ENCODE measurements at regions not wholly inside any gene's neighbourhood (a gene's known extent, or its start where the extent isn't known, plus 50 kb on each side); places are given as distances from the start of the nearest gene placed in this dataset.

DNA sequence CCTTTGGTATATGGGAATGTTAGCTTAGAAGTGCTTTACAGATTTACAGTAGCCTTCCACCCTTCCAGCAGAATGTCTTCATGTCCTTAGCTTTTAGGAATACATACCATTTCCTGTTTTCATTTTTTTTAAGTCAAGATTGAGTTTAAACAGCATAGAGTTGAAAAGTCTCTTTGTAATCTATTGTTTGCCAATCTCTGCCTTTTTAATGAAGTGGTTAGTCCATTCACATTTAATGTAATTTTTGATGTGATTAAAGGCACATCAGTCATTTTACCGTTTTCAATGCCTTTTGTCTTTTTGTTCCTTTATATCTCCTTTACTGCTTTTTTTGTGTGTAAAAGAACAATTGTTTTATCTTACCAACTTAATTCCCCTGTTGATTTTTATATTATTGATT lies 233.4 kb upstream of the SMIM21 start:
- Histone ChIP-seq H3K4me3 (no peak overlapping the region), H3K4me1 (no peaks in the 10 kb centered on the region), H3K27ac (no peak overlapping the region), H3K27me3 (no peaks in the 10 kb centered on the region), H3K36me3 (no peaks in the 10 kb centered on the region), H3K9me3 (peaks cover 0 to 27% of the 10 kb centered on the region in 2 donors)
- intact Hi-C loops (cut with DNase I), result no loop called here
- TF ChIP-seq, protein P1, sequence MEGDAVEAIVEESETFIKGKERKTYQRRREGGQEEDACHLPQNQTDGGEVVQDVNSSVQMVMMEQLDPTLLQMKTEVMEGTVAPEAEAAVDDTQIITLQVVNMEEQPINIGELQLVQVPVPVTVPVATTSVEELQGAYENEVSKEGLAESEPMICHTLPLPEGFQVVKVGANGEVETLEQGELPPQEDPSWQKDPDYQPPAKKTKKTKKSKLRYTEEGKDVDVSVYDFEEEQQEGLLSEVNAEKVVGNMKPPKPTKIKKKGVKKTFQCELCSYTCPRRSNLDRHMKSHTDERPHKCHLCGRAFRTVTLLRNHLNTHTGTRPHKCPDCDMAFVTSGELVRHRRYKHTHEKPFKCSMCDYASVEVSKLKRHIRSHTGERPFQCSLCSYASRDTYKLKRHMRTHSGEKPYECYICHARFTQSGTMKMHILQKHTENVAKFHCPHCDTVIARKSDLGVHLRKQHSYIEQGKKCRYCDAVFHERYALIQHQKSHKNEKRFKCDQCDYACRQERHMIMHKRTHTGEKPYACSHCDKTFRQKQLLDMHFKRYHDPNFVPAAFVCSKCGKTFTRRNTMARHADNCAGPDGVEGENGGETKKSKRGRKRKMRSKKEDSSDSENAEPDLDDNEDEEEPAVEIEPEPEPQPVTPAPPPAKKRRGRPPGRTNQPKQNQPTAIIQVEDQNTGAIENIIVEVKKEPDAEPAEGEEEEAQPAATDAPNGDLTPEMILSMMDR (IDR thresholded peaks at IDR 0.05), result no peak
- no peak for DNase-seq
- ATAC-seq, result no peak

DNA sequence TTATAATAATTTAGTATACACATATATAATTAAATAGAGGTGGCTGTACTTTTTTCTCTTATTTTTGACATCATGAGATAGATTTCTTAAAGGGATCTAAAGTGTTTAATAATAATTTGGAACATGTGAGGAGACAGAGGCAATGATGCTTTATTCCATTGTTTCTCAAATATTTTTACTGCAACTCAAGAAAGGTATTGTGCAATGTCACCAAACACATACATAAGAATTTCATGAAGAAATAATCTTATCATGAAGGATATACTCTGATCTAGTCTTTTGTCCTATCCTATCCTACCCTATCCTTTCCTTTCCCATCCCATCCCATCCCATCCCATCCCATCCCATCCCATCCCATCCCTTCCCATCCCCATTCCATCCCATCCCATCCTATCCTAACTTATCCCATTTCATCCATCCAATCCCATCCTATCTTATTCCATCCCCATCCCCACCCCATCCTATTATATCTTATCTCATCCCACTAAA lies 232.1 kb upstream of the SMIM21 start:
- Histone ChIP-seq H3K27ac (no peak overlapping the region), H3K9me3 (peaks cover 0 to 27% of the 10 kb centered on the region in 2 donors), H3K4me1 (no peaks in the 10 kb centered on the region), H3K27me3 (no peaks in the 10 kb centered on the region), H3K4me3 (no peak overlapping the region), H3K36me3 (no peaks in the 10 kb centered on the region)
- TF ChIP-seq, protein P1 (IDR thresholded peaks at IDR 0.05), result no peak
- DNase-seq, result no peak
- intact Hi-C loops (cut with DNase I), result no loop called here
- no peak for ATAC-seq

DNA sequence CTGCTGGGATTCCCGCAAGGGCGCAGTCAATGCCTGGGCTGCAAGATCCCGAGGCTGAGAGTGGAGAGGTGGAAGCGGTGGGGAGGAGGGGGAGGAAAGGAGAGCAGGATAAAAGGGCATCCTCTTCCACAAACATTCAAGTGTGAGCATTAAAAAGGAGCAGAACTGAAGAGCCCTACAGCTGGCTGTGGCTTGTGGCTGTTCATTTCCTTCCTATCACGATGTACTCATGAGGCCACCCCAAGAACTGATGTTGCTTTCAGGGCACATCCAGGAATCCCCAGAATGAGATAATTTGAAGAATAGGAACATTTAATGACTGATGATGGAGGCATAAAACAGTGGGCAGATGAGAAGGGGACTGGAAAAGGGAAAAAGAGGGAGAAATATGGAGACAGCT lies 230.8 kb upstream of the SMIM21 start:
- H3K27me3 ChIP-seq, result no peaks in the 10 kb centered on the region
- intact Hi-C loops (cut with DNase I), result no loop called here
- TF ChIP-seq, protein P1 (IDR thresholded peaks at IDR 0.05), result no peak
- no peaks in the 10 kb centered on the region for H3K4me1 ChIP-seq
- ATAC-seq, result no peak
- no peak for DNase-seq
- H3K4me3 ChIP-seq, result no peak overlapping the region
- H3K27ac ChIP-seq, result no peak overlapping the region
- H3K9me3 ChIP-seq, result peaks cover 0 to 27% of the 10 kb centered on the region in 2 donors
- no peaks in the 10 kb centered on the region for H3K36me3 ChIP-seq

DNA sequence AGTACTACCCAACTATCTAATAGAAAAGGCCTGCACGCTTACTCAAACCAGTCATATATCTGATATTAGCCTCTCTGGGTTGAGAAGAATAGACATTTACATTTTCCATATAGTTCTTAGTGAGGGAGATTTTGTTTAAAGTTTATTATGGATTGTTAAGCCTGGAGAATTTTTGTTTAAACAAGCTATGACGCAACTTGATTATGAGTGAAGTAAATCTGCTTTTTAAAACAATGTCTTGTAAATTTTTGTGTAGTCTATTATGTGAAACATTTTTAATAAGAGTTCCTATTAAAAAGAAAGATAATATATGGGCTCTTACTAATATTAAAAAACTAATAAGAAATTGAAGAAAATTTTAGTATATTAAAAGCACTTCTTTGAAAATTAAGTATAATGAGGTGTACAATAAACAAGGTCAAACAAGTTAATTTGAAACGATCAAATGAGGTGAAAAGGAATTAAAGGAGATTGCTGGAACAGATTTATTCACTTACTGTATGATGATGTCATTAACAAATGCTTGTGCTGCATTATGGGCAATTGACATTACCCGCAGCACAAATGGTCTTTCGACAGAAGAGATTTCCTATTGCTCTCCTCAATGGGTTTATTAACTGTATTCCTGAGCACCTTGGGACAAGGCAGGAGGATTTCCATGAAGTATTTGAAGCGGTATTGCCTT lies 229.2 kb upstream of the SMIM21 start:
- Histone ChIP-seq H3K4me3 (no peak overlapping the region), H3K27me3 (no peaks in the 10 kb centered on the region), H3K36me3 (no peaks in the 10 kb centered on the region), H3K27ac (no peak overlapping the region), H3K4me1 (no peaks in the 10 kb centered on the region), H3K9me3 (peaks cover 0 to 15% of the 10 kb centered on the region in 2 donors)
- TF ChIP-seq, protein P1 (IDR thresholded peaks at IDR 0.05), result no peak
- ATAC-seq (no peak), DNase-seq (peak in 1 of 4 donors; percentile 43)
- intact Hi-C loops (cut with DNase I), result no loop called here

DNA sequence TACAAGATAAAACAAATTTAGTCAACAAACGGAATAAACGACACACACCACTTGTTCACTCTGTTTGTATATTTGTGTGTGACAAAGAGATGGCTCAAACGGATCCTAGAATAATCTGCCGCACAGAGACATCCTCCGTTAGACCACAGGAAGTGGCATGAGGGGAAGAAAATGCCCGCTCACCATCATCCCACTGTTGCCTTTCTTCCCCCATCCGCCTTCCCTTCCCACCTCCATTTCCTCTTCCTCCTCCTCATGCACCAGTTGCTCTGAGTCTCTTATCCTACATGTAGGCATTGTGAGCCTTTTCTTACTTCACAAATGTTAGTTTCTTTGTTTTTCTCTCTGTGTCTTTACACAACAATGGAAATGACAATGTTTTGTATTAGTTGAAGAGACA lies 228.5 kb upstream of the SMIM21 start:
- DNase-seq (no peak), ATAC-seq (no peak)
- intact Hi-C loops (cut with DNase I), result no loop called here
- no peaks in the 10 kb centered on the region for H3K36me3 ChIP-seq
- H3K27ac ChIP-seq, result no peak overlapping the region
- TF ChIP-seq, protein P1 (IDR thresholded peaks at IDR 0.05), result no peak
- no peaks in the 10 kb centered on the region for H3K27me3 ChIP-seq
- H3K4me3 ChIP-seq, result no peak overlapping the region
- H3K9me3 ChIP-seq, result peaks cover 0 to 9% of the 10 kb centered on the region in 2 donors
- no peaks in the 10 kb centered on the region for H3K4me1 ChIP-seq
